ENCODE measurements at regions not wholly inside any gene's neighbourhood (a gene's known extent, or its start where the extent isn't known, plus 50 kb on each side); places are given as distances from the start of the nearest gene placed in this dataset.
A peak's percentile ranks its signal among the peaks of the same experiment; 100 is the strongest.

GRCh38 chr3:159091936-159092335 is 290.1 kb downstream of the MFSD1 start:
- TF ChIP-seq SMC3 (IDR thresholded peaks at IDR 0.05; ENCODE audit: low read depth, low read length) (no peak), GABPA (IDR thresholded peaks at IDR 0.05; ENCODE audit: low read depth) (no peak), TAF1 (IDR thresholded peaks at IDR 0.05; ENCODE audit: borderline replicate concordance, low read depth, low read length) (no peak), CTCF (IDR thresholded peaks at IDR 0.05) (peak; percentile 14; the same call in 1 of the 2 replicates), USF1 (IDR thresholded peaks at IDR 0.05; ENCODE audit: borderline replicate concordance, low read depth) (no peak), RFX5 (IDR thresholded peaks at IDR 0.05; ENCODE audit: low read length) (no peak), EZH2phosphoT487 (IDR thresholded peaks at IDR 0.05; ENCODE audit: borderline replicate concordance, low read depth) (no peak), EP300 (IDR thresholded peaks at IDR 0.05; ENCODE audit: borderline replicate concordance in 1 of 2, low read depth in 1 of 2, low read length in 1 of 2) (no peak), POLR2AphosphoS5 (IDR thresholded peaks at IDR 0.05; ENCODE audit: low read depth, low read length) (no peak), RAD21 (IDR thresholded peaks at IDR 0.05; ENCODE audit: low read length) (peak; percentile 21; the same call in 1 of the 2 replicates), SIN3A (IDR thresholded peaks at IDR 0.05; ENCODE audit: borderline replicate concordance, low read depth, low read length) (no peak), PBX3 (IDR thresholded peaks at IDR 0.05) (no peak), YY1 (IDR thresholded peaks at IDR 0.05; ENCODE audit: low read depth) (no peak), JUND (IDR thresholded peaks at IDR 0.05) (no peak)
